ENCODE measurements at regions not wholly inside any gene's neighbourhood (a gene's known extent, or its start where the extent isn't known, plus 50 kb on each side); places are given as distances from the start of the nearest gene placed in this dataset.
"Not testable (repeated sequence)": the region's sequence is repeated elsewhere in the genome, so short reads cannot be mapped to it uniquely, and the experiment has no call there.

DNA sequence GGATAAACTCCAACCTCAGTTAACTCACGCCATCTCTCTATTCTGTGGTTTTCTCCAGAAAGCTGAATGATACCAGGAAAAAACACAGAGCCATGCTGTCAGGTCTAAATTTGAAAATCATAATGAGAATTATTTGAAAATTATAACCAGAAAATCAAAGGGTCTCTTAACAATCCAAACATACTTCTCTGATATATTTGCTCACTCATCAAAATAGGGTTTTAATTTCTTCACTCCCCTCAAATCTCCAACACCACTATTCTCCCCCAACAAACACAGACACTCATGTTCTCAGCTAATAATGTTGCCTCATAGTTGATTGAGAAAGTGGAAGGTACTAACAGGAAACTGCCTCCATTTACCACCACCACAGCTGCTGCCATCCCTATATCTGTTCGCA lies 375.5 kb downstream of the TLE1 start:
- Histone ChIP-seq H3K4me3 (ENCODE audit: insufficient read depth in 1 of 2, low read depth in 1 of 2, low read length in 2 of 2) (no peak overlapping the region), H3K4me2 (ENCODE audit: low read length, poor library complexity, severe bottlenecking) (no peak overlapping the region), H2BK5ac (ENCODE audit: low read depth, low read length, poor library complexity, severe bottlenecking) (no peak overlapping the region), H3K27ac (ENCODE audit: low read length, poor library complexity, severe bottlenecking) (no peak overlapping the region), H3K14ac (ENCODE audit: low read length in 2 of 2) (no peak overlapping the region), H2BK120ac (ENCODE audit: low read depth, low read length) (no peak overlapping the region), H3K27me3 (ENCODE audit: control insufficient read depth in 1 of 2, insufficient read depth in 1 of 2, low read length in 2 of 2) (no peaks in the 10 kb centered on the region), H3K36me3 (ENCODE audit: control insufficient read depth in 1 of 2, insufficient read depth in 2 of 2, low read depth in 1 of 2, low read length in 2 of 2) (no peaks in the 10 kb centered on the region), H3K9ac (ENCODE audit: low read length) (no peak overlapping the region), H2AK5ac (ENCODE audit: low read length, severe bottlenecking) (no peak overlapping the region), H3K4me1 (ENCODE audit: control insufficient read depth, insufficient read depth, low read depth, low read length) (no peaks in the 10 kb centered on the region), H3K4ac (ENCODE audit: low read depth in 1 of 2, low read length in 2 of 2) (no peak overlapping the region), H2BK15ac (ENCODE audit: low read depth, poor library complexity, severe bottlenecking) (no peak overlapping the region), H3K18ac (ENCODE audit: low read depth in 1 of 2, low read length in 2 of 2) (no peak overlapping the region), H3K79me1 (replicated peaks; ENCODE audit: low read length, poor library complexity, severe bottlenecking) (no peaks in the 10 kb centered on the region), H3K23ac (ENCODE audit: low read length in 2 of 2) (no peak overlapping the region), H3K9me3 (ENCODE audit: control insufficient read depth, low read length) (peaks cover 7% of the 10 kb centered on the region), H4K91ac (ENCODE audit: low read length) (no peak overlapping the region), H2AFZ (ENCODE audit: low read depth, low read length) (no peak overlapping the region), H2BK12ac (ENCODE audit: low read length in 2 of 2) (no peak overlapping the region), H4K8ac (ENCODE audit: low read length) (no peak overlapping the region)
- no peak for DNase-seq
- WGBS = 100% methylated on average over 2 of the region's 2 CpGs

DNA sequence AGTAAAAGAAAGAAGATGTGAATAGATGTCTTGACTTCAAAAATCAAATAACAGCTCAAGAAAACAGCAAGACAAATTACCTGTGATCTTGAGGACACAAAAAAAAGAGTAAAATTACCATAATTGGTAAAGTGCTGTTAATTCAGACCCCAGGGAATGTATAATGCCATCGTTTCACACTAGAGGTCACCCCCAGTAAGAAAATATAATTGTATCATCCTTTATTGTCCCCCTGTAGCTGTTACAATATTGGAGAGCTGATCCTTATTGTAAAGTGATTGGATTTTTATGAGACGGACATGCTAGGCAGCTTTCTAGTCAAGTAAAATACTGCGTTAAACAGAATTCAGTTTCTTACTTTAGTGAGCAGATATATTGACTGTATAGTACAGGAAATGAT lies 377.0 kb downstream of the TLE1 start:
- DNase-seq = no peak
- no peak overlapping the region for H3K14ac ChIP-seq (ENCODE audit: low read length in 2 of 2)
- no peak overlapping the region for H4K91ac ChIP-seq (ENCODE audit: low read length)
- no peak overlapping the region for H2AK5ac ChIP-seq (ENCODE audit: low read length, severe bottlenecking)
- no peak overlapping the region for H2BK15ac ChIP-seq (ENCODE audit: low read depth, poor library complexity, severe bottlenecking)
- H3K18ac ChIP-seq (ENCODE audit: low read depth in 1 of 2, low read length in 2 of 2) = no peak overlapping the region
- H3K9me3 ChIP-seq (ENCODE audit: control insufficient read depth, low read length) = peaks cover 4% of the 10 kb centered on the region
- no peaks in the 10 kb centered on the region for H3K27me3 ChIP-seq (ENCODE audit: control insufficient read depth in 1 of 2, insufficient read depth in 1 of 2, low read length in 2 of 2)
- H3K4me1 ChIP-seq (ENCODE audit: control insufficient read depth, insufficient read depth, low read depth, low read length) = no peaks in the 10 kb centered on the region
- no peak overlapping the region for H3K9ac ChIP-seq (ENCODE audit: low read length)
- H3K4me3 ChIP-seq (ENCODE audit: insufficient read depth in 1 of 2, low read depth in 1 of 2, low read length in 2 of 2) = no peak overlapping the region
- no peak overlapping the region for H3K27ac ChIP-seq (ENCODE audit: low read length, poor library complexity, severe bottlenecking)
- WGBS = 95% methylated on average over 2 of the region's 3 CpGs
- no peak overlapping the region for H3K23ac ChIP-seq (ENCODE audit: low read length in 2 of 2)
- no peak overlapping the region for H2BK5ac ChIP-seq (ENCODE audit: low read depth, low read length, poor library complexity, severe bottlenecking)
- H3K36me3 ChIP-seq (ENCODE audit: control insufficient read depth in 1 of 2, insufficient read depth in 2 of 2, low read depth in 1 of 2, low read length in 2 of 2) = no peaks in the 10 kb centered on the region
- H2AFZ ChIP-seq (ENCODE audit: low read depth, low read length) = no peak overlapping the region
- H2BK120ac ChIP-seq (ENCODE audit: low read depth, low read length) = no peak overlapping the region
- no peak overlapping the region for H3K4me2 ChIP-seq (ENCODE audit: low read length, poor library complexity, severe bottlenecking)
- no peaks in the 10 kb centered on the region for H3K79me1 ChIP-seq (replicated peaks; ENCODE audit: low read length, poor library complexity, severe bottlenecking)
- H2BK12ac ChIP-seq (ENCODE audit: low read length in 2 of 2) = no peak overlapping the region
- H4K8ac ChIP-seq (ENCODE audit: low read length) = no peak overlapping the region
- H3K4ac ChIP-seq (ENCODE audit: low read depth in 1 of 2, low read length in 2 of 2) = no peak overlapping the region

- H3K79me1 ChIP-seq (replicated peaks; ENCODE audit: low read length, poor library complexity, severe bottlenecking) = no peaks in the 10 kb centered on the region
- WGBS = 95% methylated on average over 4 of the region's 4 CpGs
Observed at GRCh38 chr9:81308404-81308803, 380.9 kb downstream of the TLE1 start.

DNA sequence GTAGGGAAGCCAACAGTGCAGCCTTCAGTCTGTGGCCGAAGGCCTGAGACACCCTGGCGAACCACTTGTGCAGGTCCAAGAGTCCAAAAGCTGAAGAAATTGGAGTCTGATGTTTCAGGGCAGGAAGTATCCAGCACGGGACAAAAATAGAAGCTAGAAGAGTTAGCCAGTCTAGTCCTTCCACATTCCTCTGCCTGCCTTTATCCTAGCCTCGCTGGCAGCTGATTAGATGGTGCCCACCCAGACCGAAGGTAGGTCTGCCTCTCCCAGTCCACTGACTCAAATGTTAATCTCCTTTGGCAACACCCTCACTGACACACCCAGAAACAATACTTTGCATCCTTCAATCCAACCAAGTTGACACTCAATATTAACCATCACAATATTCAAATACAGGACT lies 381.6 kb downstream of the TLE1 start:
- H3K27ac ChIP-seq (ENCODE audit: low read length, poor library complexity, severe bottlenecking); H3K4me2 ChIP-seq (ENCODE audit: low read length, poor library complexity, severe bottlenecking); H3K4me1 ChIP-seq (ENCODE audit: control insufficient read depth, insufficient read depth, low read depth, low read length); H3K4me3 ChIP-seq (ENCODE audit: insufficient read depth in 1 of 2, low read depth in 1 of 2, low read length in 2 of 2); H3K36me3 ChIP-seq (ENCODE audit: control insufficient read depth in 1 of 2, insufficient read depth in 2 of 2, low read depth in 1 of 2, low read length in 2 of 2); H4K8ac ChIP-seq (ENCODE audit: low read length); H2BK15ac ChIP-seq (ENCODE audit: low read depth, poor library complexity, severe bottlenecking); H3K79me1 ChIP-seq (replicated peaks; ENCODE audit: low read length, poor library complexity, severe bottlenecking); H3K27me3 ChIP-seq (ENCODE audit: control insufficient read depth in 1 of 2, insufficient read depth in 1 of 2, low read length in 2 of 2); H3K4ac ChIP-seq (ENCODE audit: low read depth in 1 of 2, low read length in 2 of 2); H3K18ac ChIP-seq (ENCODE audit: low read depth in 1 of 2, low read length in 2 of 2); H4K91ac ChIP-seq (ENCODE audit: low read length); H2AK5ac ChIP-seq (ENCODE audit: low read length, severe bottlenecking); DNase-seq; H3K14ac ChIP-seq (ENCODE audit: low read length in 2 of 2); H3K9me3 ChIP-seq (ENCODE audit: control insufficient read depth, low read length); H2BK12ac ChIP-seq (ENCODE audit: low read length in 2 of 2); H3K23ac ChIP-seq (ENCODE audit: low read length in 2 of 2); H2AFZ ChIP-seq (ENCODE audit: low read depth, low read length); H2BK120ac ChIP-seq (ENCODE audit: low read depth, low read length); H3K9ac ChIP-seq (ENCODE audit: low read length); H2BK5ac ChIP-seq (ENCODE audit: low read depth, low read length, poor library complexity, severe bottlenecking): not testable (repeated sequence)
- WGBS = 97% methylated on average over 5 of the region's 5 CpGs

More at GRCh38 chr9:81308404-81308803, 380.9 kb downstream of the TLE1 start:
- no peaks in the 10 kb centered on the region for H3K27me3 ChIP-seq (ENCODE audit: control insufficient read depth in 1 of 2, insufficient read depth in 1 of 2, low read length in 2 of 2)
- no peak overlapping the region for H2AK5ac ChIP-seq (ENCODE audit: low read length, severe bottlenecking)
- H2BK120ac ChIP-seq (ENCODE audit: low read depth, low read length) = no peak overlapping the region
- no peak overlapping the region for H4K91ac ChIP-seq (ENCODE audit: low read length)
- no peak overlapping the region for H3K4me2 ChIP-seq (ENCODE audit: low read length, poor library complexity, severe bottlenecking)
- H2BK12ac ChIP-seq (ENCODE audit: low read length in 2 of 2) = no peak overlapping the region
- no peaks in the 10 kb centered on the region for H3K4me1 ChIP-seq (ENCODE audit: control insufficient read depth, insufficient read depth, low read depth, low read length)
- H3K36me3 ChIP-seq (ENCODE audit: control insufficient read depth in 1 of 2, insufficient read depth in 2 of 2, low read depth in 1 of 2, low read length in 2 of 2) = no peaks in the 10 kb centered on the region
- no peak overlapping the region for H3K4ac ChIP-seq (ENCODE audit: low read depth in 1 of 2, low read length in 2 of 2)
- no peak overlapping the region for H2BK5ac ChIP-seq (ENCODE audit: low read depth, low read length, poor library complexity, severe bottlenecking)
- no peak for DNase-seq
- H3K9me3 ChIP-seq (ENCODE audit: control insufficient read depth, low read length) = peaks cover 4% of the 10 kb centered on the region
- H3K4me3 ChIP-seq (ENCODE audit: insufficient read depth in 1 of 2, low read depth in 1 of 2, low read length in 2 of 2) = no peak overlapping the region
- no peak overlapping the region for H2AFZ ChIP-seq (ENCODE audit: low read depth, low read length)
- no peak overlapping the region for H3K14ac ChIP-seq (ENCODE audit: low read length in 2 of 2)
- H4K8ac ChIP-seq (ENCODE audit: low read length) = no peak overlapping the region
- no peak overlapping the region for H3K9ac ChIP-seq (ENCODE audit: low read length)
- no peak overlapping the region for H3K18ac ChIP-seq (ENCODE audit: low read depth in 1 of 2, low read length in 2 of 2)
- H2BK15ac ChIP-seq (ENCODE audit: low read depth, poor library complexity, severe bottlenecking) = no peak overlapping the region
- no peak overlapping the region for H3K27ac ChIP-seq (ENCODE audit: low read length, poor library complexity, severe bottlenecking)
- H3K23ac ChIP-seq (ENCODE audit: low read length in 2 of 2) = no peak overlapping the region

Measured in mesenchymal stem cell (in vitro differentiated cells and primary cell).